ENCODE measurements at regions not wholly inside any gene's neighbourhood (a gene's known extent, or its start where the extent isn't known, plus 50 kb on each side); places are given as distances from the start of the nearest gene placed in this dataset.

DNA sequence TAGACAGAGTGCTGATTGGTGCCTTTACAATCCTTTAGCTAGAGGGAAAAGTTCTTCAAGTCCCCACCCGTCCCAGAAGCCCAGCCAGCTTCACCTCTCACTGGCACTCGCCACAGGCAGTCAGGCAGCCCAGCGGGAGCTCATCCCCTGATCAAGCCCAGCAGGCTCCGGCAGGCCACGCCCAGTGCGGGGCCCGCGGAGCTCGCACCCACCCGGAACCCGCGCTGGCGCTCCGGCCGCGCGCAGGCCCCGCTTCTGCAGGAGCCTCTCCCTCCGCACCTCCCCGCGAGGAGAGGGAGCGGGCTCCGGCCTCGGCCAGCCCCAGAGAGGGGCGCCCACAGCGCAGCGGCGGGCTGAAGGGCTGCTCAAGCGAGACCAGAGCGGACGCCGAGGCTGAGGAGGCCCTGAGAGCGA lies 202.4 kb upstream of the PDGFD start:
- peaks cover 23% of the 10 kb centered on the region for H3K9me3 Mint-ChIP-seq

DNA sequence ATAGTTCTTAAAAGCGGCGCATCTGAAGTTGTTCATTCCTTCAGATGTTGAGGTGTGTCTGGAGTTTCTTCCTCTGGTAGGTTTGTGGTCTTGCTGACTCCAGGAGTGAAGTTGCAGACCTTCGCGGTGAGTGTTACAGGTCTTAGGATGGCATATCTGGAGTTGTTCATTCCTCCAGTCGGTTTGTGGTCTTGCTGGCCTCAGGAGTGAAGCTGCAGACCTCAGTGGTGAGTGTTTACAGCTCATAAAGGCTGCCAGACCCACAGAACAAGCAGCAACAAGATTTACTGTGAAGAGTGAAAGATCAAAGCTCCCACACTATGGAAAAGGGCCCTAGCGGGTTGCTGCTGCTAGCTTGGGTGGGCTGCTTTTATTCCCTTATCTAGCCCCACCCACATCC lies 201.7 kb upstream of the PDGFD start:
- H3K4me1 Mint-ChIP-seq (ENCODE audit: low read depth) = no peaks in the 10 kb centered on the region
- no peaks in the 10 kb centered on the region for H3K36me3 Mint-ChIP-seq (ENCODE audit: low read depth)
- no peak for DNase-seq
- H3K4me3 Mint-ChIP-seq = no peak overlapping the region
- no peak overlapping the region for H3K27ac Mint-ChIP-seq
- no peaks in the 10 kb centered on the region; the same call in 1 of the 2 replicates for H3K27me3 Mint-ChIP-seq (ENCODE audit: insufficient read depth)
- TF ChIP-seq, protein P1, sequence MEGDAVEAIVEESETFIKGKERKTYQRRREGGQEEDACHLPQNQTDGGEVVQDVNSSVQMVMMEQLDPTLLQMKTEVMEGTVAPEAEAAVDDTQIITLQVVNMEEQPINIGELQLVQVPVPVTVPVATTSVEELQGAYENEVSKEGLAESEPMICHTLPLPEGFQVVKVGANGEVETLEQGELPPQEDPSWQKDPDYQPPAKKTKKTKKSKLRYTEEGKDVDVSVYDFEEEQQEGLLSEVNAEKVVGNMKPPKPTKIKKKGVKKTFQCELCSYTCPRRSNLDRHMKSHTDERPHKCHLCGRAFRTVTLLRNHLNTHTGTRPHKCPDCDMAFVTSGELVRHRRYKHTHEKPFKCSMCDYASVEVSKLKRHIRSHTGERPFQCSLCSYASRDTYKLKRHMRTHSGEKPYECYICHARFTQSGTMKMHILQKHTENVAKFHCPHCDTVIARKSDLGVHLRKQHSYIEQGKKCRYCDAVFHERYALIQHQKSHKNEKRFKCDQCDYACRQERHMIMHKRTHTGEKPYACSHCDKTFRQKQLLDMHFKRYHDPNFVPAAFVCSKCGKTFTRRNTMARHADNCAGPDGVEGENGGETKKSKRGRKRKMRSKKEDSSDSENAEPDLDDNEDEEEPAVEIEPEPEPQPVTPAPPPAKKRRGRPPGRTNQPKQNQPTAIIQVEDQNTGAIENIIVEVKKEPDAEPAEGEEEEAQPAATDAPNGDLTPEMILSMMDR (IDR thresholded peaks at IDR 0.05) = no peak
- peaks cover 19% of the 10 kb centered on the region for H3K9me3 Mint-ChIP-seq

More for the DNA sequence above, 202.4 kb upstream of the PDGFD start:
- DNase-seq = no peak
- TF ChIP-seq, protein P1 (IDR thresholded peaks at IDR 0.05) = no peak
- no peak overlapping the region for H3K27ac Mint-ChIP-seq
- H3K4me3 Mint-ChIP-seq = no peak overlapping the region
- no peaks in the 10 kb centered on the region for H3K4me1 Mint-ChIP-seq (ENCODE audit: low read depth)
- no peaks in the 10 kb centered on the region for H3K36me3 Mint-ChIP-seq (ENCODE audit: low read depth)
- H3K27me3 Mint-ChIP-seq (ENCODE audit: insufficient read depth) = no peaks in the 10 kb centered on the region; the same call in 1 of the 2 replicates

DNA sequence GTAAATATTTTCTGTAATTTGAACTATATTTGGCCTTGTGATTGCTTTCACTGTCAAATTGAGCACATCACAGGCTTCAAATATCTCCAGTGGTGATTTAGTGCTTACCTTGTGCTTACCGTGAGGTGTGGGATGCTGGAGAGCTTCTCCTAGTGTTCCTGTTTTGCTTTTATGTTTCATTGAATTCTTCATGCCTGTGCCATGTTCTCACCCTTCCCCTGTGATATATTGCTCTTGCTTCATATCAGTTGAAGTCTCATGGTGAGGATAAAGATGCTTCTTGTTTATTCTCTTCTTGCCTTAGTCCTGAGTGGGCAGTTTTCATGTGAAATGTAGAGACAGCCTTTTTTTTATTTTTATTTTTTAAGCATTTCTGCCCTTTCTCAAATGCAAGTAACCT lies 198.0 kb upstream of the PDGFD start:
- TF ChIP-seq, protein P1 (IDR thresholded peaks at IDR 0.05) = no peak
- no peaks in the 10 kb centered on the region for H3K36me3 Mint-ChIP-seq (ENCODE audit: low read depth)

DNA sequence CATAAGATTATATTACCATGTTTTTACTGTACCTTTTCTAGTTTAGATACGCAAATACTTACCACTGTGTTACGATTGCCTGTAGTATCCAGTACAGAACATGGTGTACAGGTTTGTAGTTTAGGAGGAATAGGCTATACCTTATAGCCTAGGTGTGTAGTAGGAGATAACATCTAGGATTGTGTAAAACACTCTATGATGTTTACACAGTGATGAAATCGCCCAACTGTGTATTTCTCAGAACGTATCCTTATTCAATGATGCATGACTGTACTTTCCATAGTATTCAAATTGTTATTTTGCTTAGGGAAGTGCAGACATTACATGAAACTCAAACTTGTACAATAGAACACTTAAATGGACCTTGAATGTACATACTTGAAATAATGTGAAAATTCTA lies 188.1 kb upstream of the PDGFD start:
- no peaks in the 10 kb centered on the region for H3K27me3 Mint-ChIP-seq (ENCODE audit: insufficient read depth)
- no peaks in the 10 kb centered on the region for H3K4me1 Mint-ChIP-seq (ENCODE audit: low read depth)
- no peak overlapping the region for H3K4me3 Mint-ChIP-seq
- TF ChIP-seq, protein P1 (IDR thresholded peaks at IDR 0.05) = no peak
- no peak overlapping the region for H3K27ac Mint-ChIP-seq
- peaks cover 4% of the 10 kb centered on the region; the same call in 1 of the 2 replicates for H3K36me3 Mint-ChIP-seq (ENCODE audit: low read depth)
- no peak for DNase-seq
- H3K9me3 Mint-ChIP-seq = peaks cover 19% of the 10 kb centered on the region

More for the DNA sequence above, 198.0 kb upstream of the PDGFD start:
- H3K4me3 Mint-ChIP-seq = no peak overlapping the region
- no peak overlapping the region for H3K27ac Mint-ChIP-seq
- no peak for DNase-seq
- H3K27me3 Mint-ChIP-seq (ENCODE audit: insufficient read depth) = no peaks in the 10 kb centered on the region; the same call in 1 of the 2 replicates
- H3K4me1 Mint-ChIP-seq (ENCODE audit: low read depth) = no peaks in the 10 kb centered on the region
- peaks cover 23% of the 10 kb centered on the region for H3K9me3 Mint-ChIP-seq

DNA sequence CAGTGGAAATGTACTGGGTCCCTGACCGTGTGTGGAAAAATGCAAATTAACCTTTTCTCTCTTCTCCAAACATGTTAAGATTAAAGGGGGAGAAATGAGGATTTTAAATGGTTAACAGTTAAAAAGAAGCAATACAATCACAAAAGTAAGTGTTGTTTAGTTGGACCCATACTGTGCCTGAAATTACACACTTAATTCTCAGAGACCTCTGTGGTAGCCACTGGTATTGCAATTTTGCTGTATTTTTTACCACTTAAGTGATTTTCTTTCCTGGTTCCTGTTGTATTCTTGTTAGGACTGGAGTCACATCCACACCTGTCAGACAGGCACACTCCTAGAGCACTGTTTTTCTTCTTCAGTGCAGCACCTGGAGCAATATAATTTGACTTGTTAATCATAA lies 179.6 kb upstream of the PDGFD start:
- DNase-seq = no peak
- peaks cover 11% of the 10 kb centered on the region for H3K9me3 Mint-ChIP-seq
- TF ChIP-seq, protein P1 (IDR thresholded peaks at IDR 0.05) = peak; percentile 60
- no peaks in the 10 kb centered on the region for H3K27me3 Mint-ChIP-seq (ENCODE audit: insufficient read depth)
- no peak overlapping the region for H3K27ac Mint-ChIP-seq
- no peak overlapping the region for H3K4me3 Mint-ChIP-seq
- H3K36me3 Mint-ChIP-seq (ENCODE audit: low read depth) = no peaks in the 10 kb centered on the region
- H3K4me1 Mint-ChIP-seq (ENCODE audit: low read depth) = no peaks in the 10 kb centered on the region

DNA sequence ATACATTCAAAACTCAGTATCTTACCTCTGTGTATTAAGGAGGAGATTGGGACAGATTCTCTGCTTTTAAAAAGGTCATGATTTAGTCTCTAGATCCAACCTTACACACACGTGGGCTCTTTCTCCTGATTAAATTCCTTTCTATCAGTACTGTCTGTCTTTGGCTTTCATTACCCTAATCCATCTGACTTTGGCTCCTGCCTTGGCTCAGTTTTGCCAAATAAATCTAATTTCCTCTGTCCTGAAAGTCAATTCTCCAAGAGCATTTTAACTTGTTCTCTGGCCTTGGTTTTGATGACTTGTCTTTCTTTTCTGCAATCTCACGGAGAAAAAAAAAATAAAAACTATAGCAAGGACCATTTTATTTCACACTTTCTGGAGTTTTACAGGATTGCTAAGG lies 176.6 kb upstream of the PDGFD start:
- Mint-ChIP-seq H3K36me3 (ENCODE audit: low read depth) (no peaks in the 10 kb centered on the region), H3K27ac (no peak overlapping the region), H3K27me3 (ENCODE audit: insufficient read depth) (no peaks in the 10 kb centered on the region), H3K4me1 (ENCODE audit: low read depth) (peaks cover 13% of the 10 kb centered on the region; the same call in 1 of the 2 replicates), H3K4me3 (no peak overlapping the region), H3K9me3 (peaks cover 11% of the 10 kb centered on the region)
- TF ChIP-seq, protein P1 (IDR thresholded peaks at IDR 0.05) = no peak
- DNase-seq = no peak
